KBM-7 (cell line): ENCODE measurements at regions not wholly inside any gene's neighbourhood (a gene's known extent, or its start where the extent isn't known, plus 50 kb on each side); places are given as distances from the start of the nearest gene placed in this dataset.
"Not testable (repeated sequence)": the region's sequence is repeated elsewhere in the genome, so short reads cannot be mapped to it uniquely, and the experiment has no call there.

ENCODE experiments used
- DNase-seq: peaks from one replicate; pipeline ENCODE4 v3.0.0-alpha.2; 2015
- in situ Hi-C: fragments of 300-500 bp; cut with MboI; formaldehyde crosslinking; loops from 2 replicates; pipeline ENCODE4 v1.14.3; 2020; ENCODE audit warnings: low sequenced_read_pairs, low pct_unique_long_range_greater_than_20kb, mixed read lengths

GRCh38 chr15:53183449-53183848, 393.3 kb upstream of the ONECUT1 start:
- in situ Hi-C loops, DNase-seq: not testable (repeated sequence)

- DNase-seq = no peak
- in situ Hi-C loops = no loop called here
Observed at GRCh38 chr15:53171571-53171970, 381.4 kb upstream of the ONECUT1 start.

GRCh38 chr15:53166684-53167201, 376.6 kb upstream of the ONECUT1 start:
- DNase-seq = no peak
- in situ Hi-C loops = no loop called here

DNA sequence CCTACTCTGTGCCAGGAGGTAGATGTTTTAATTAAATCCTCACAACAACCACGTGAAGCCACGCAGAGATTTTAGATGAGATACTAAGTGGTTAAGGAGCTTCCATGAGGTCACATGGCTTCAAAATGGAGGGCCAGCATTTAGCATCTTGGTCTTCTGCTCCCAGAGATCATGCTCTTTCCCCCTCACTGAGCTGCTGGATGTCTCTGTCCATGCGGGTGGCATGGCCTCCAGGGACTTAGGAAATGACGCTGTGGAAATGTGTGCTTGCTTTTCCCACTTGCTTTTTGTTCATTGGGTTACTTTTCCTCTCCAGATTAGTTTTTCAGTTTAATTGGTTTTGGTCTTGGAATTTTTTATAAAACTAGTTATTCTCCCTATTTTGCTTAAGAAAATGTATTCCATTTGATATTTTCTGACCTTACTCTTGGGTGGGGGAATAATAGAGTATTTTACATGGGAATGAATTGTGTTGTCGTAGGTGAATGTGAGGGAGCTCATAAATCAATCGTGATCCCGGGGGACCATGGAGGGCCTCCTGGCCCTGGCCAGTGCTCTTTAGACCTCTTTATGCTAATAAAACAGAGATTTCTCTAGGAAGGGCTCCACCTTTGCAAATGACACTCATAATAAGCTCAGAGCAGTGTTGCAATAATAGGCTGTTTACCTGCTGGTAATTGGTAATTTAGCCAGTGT, 376.0 kb upstream of the ONECUT1 start:
- no peak for DNase-seq
- in situ Hi-C loops = no loop called here

- in situ Hi-C loops = no loop called here
- DNase-seq = no peak
Observed at GRCh38 chr15:53160092-53160704, 370.1 kb upstream of the ONECUT1 start.

- in situ Hi-C loops = no loop called here
- no peak for DNase-seq
Observed at GRCh38 chr15:53159458-53159857, 369.3 kb upstream of the ONECUT1 start.

GRCh38 chr15:53158995-53159394, 368.9 kb upstream of the ONECUT1 start:
- no peak for DNase-seq
- in situ Hi-C loops = no loop called here

DNA sequence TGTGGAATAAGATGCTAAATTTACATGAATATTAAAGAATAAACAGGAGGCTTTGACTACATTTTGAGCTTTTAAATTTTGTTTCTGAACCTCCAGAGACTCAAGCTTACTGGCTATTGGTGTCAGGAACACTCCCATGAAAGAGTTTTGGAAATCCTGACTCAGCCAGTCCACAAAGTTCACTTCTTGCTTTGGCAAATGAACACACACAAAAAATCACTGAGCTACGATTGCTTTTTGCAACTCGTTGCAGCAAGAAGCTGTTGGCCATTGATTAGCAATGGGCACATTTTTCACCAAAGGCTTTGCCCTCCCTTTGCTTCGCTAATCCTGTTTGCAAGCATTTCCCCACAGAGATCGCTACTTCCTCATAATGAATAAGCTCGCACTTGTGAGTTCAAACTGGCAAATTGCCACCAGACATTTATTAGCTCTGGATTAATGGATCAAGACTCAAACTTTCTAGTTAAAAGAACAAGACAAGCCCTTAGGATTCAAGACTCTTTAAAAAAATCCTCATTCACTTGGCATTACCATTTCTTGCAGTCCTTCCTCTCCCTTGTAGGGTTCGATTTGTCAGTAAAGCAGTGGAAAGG, 343.2 kb upstream of the ONECUT1 start:
- in situ Hi-C loops = no loop called here
- DNase-seq = peak; percentile 7

- no peak for DNase-seq
- in situ Hi-C loops = no loop called here
Observed at GRCh38 chr15:53130943-53131342, 340.8 kb upstream of the ONECUT1 start.

- in situ Hi-C loops = no loop called here
- no peak for DNase-seq
Observed at GRCh38 chr15:53129121-53129904, 339.2 kb upstream of the ONECUT1 start.

- in situ Hi-C loops = no loop called here
Observed at GRCh38 chr15:53128652-53129051, 338.5 kb upstream of the ONECUT1 start.

GRCh38 chr15:53126144-53126543, 336.0 kb upstream of the ONECUT1 start:
- no peak for DNase-seq
- in situ Hi-C loops = no loop called here

More at GRCh38 chr15:53128652-53129051, 338.5 kb upstream of the ONECUT1 start:
- DNase-seq = peak; percentile 7

- DNase-seq = no peak
- in situ Hi-C loops = no loop called here
Observed at GRCh38 chr15:53122818-53123217, 332.7 kb upstream of the ONECUT1 start.

GRCh38 chr15:53116915-53117314, 326.8 kb upstream of the ONECUT1 start:
- DNase-seq, in situ Hi-C loops: not testable (repeated sequence)

- in situ Hi-C loops = no loop called here
- no peak for DNase-seq
Observed at GRCh38 chr15:53116169-53116568, 326.0 kb upstream of the ONECUT1 start.

GRCh38 chr15:53115563-53115962, 325.4 kb upstream of the ONECUT1 start:
- no peak for DNase-seq
- in situ Hi-C loops = no loop called here

DNA sequence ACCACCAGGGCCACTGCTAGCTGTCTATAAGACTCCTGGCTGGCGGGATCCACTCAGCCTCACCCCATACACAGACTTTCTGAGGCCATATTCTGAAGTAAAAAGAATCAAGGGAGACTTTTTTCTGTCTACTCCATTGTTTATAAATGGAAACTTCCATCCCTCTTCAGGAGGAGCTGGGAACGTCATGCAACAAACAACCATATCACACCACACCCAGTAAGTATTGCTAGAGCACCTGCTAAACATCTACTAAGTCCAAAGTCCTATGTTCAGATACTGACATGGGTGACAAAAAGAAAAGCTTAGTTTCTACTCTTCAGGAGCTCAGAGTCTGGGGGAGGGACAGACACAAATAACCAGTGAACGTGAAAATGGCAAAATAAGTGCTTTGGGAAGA, 324.8 kb upstream of the ONECUT1 start:
- no peak for DNase-seq

DNA sequence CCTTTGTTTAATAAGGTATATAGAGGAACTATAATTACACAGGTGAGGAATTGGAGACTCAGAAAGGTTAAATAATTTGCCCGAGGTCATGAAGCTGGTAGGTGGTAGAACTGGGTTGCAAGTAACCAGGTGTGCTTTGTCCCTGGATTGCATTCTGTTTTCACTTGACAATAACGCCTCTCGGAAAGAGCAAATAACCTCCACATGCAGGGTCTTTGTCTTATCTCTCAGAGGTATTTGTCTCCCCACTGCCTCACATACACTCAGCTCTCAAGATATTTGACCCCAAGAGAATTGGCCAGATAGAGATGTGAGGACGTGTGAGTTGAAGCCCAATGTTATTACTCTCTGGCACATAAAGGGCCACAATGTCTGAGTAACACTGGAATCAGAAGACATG, 320.9 kb upstream of the ONECUT1 start:
- no peak for DNase-seq
- in situ Hi-C loops = no loop called here

More for the DNA sequence above, 324.8 kb upstream of the ONECUT1 start:
- in situ Hi-C loops = no loop called here

- in situ Hi-C loops = no loop called here
- no peak for DNase-seq
Observed at GRCh38 chr15:53108319-53108718, 318.2 kb upstream of the ONECUT1 start.

GRCh38 chr15:53107855-53108254, 317.7 kb upstream of the ONECUT1 start:
- DNase-seq = no peak
- in situ Hi-C loops = no loop called here
